ENCODE measurements at regions not wholly inside any gene's neighbourhood (a gene's known extent, or its start where the extent isn't known, plus 50 kb on each side); places are given as distances from the start of the nearest gene placed in this dataset.

DNA sequence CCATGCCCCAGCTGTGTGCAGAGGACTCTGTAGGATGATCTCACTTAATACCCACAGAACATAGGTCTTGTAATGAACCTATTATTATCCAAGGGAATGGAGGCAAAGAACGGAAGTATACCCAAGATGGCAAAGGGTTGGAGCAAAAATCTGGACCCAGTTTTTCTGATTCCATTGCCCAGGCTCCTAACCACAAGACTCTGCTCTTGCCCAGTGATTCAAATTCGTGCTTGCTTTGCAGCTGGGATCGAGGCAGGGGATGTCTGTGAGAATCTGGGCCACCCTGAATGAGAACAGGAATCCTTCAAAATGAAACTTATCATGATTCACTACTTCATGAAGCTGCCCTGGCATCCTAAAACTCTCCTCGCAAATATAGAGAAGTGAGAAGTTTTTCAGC is 97.5 kb upstream of the KCNJ6 start:
- in situ Hi-C loops (cut with MboI; ENCODE audit: low sequenced_read_pairs in 4 of 4), result no loop called here
- Histone ChIP-seq H3K36me3 (no peaks in the 10 kb centered on the region), H3K27ac (no peak overlapping the region), H3K4me1 (no peaks in the 10 kb centered on the region), H3K27me3 (no peaks in the 10 kb centered on the region), H3K4me3 (no peak overlapping the region), H3K9me3 (no peaks in the 10 kb centered on the region)
- ATAC-seq (no peak), DNase-seq (no peak)
- TF ChIP-seq POLR2A (IDR thresholded peaks at IDR 0.05) (no peak), CTCF (IDR thresholded peaks at IDR 0.05 in 4 of 5, conservative IDR thresholded peaks at IDR 0.05 in 1 of 5) (no peak)
- intact Hi-C loops (cut with DNase I; ENCODE audit: low total_unique reads), result no loop called here

GRCh38 chr21:38014298-38014697 is 98.0 kb upstream of the KCNJ6 start:
- H3K27ac ChIP-seq, result no peak overlapping the region
- H3K4me1 ChIP-seq, result no peaks in the 10 kb centered on the region
- DNase-seq (no peak), ATAC-seq (no peak)
- no peak for TF ChIP-seq CTCF (IDR thresholded peaks at IDR 0.05 in 4 of 5, conservative IDR thresholded peaks at IDR 0.05 in 1 of 5)
- TF ChIP-seq POLR2A (IDR thresholded peaks at IDR 0.05), result no peak
- no peaks in the 10 kb centered on the region for H3K9me3 ChIP-seq
- in situ Hi-C loops (cut with MboI; ENCODE audit: low sequenced_read_pairs in 4 of 4), result no loop called here
- intact Hi-C loops (cut with DNase I; ENCODE audit: low total_unique reads), result no loop called here
- no peaks in the 10 kb centered on the region for H3K27me3 ChIP-seq
- H3K4me3 ChIP-seq, result no peak overlapping the region
- no peaks in the 10 kb centered on the region for H3K36me3 ChIP-seq

GRCh38 chr21:38027901-38028498 is 111.7 kb upstream of the KCNJ6 start:
- no peak for DNase-seq
- no peaks in the 10 kb centered on the region for H3K9me3 ChIP-seq
- H3K27ac ChIP-seq, result no peak overlapping the region
- intact Hi-C loops (cut with DNase I; ENCODE audit: low total_unique reads), result no loop called here
- in situ Hi-C loops (cut with MboI; ENCODE audit: low sequenced_read_pairs in 4 of 4), result no loop called here
- TF ChIP-seq CTCF (IDR thresholded peaks at IDR 0.05 in 4 of 5, conservative IDR thresholded peaks at IDR 0.05 in 1 of 5), result no peak
- TF ChIP-seq POLR2A (IDR thresholded peaks at IDR 0.05), result no peak
- no peaks in the 10 kb centered on the region for H3K27me3 ChIP-seq
- no peak overlapping the region for H3K4me3 ChIP-seq
- no peaks in the 10 kb centered on the region for H3K36me3 ChIP-seq
- ATAC-seq, result no peak
- H3K4me1 ChIP-seq, result no peaks in the 10 kb centered on the region

GRCh38 chr21:38032082-38032801 is 116.0 kb upstream of the KCNJ6 start:
- ATAC-seq, result no peak

More at GRCh38 chr21:38032082-38032801, 116.0 kb upstream of the KCNJ6 start:
- H3K4me3 ChIP-seq, result no peak overlapping the region
- DNase-seq, result no peak
- peaks cover 0 to 3% (median 0%) of the 10 kb centered on the region in 3 donors for H3K27me3 ChIP-seq
- H3K27ac ChIP-seq, result no peak overlapping the region
- no peak for TF ChIP-seq POLR2A (IDR thresholded peaks at IDR 0.05)
- no peak for TF ChIP-seq CTCF (IDR thresholded peaks at IDR 0.05 in 4 of 5, conservative IDR thresholded peaks at IDR 0.05 in 1 of 5)
- H3K4me1 ChIP-seq, result no peaks in the 10 kb centered on the region
- no peaks in the 10 kb centered on the region for H3K9me3 ChIP-seq
- in situ Hi-C loops (cut with MboI; ENCODE audit: low sequenced_read_pairs in 4 of 4) (no loop called here), intact Hi-C loops (cut with DNase I; ENCODE audit: low total_unique reads) (no loop called here)
- no peaks in the 10 kb centered on the region for H3K36me3 ChIP-seq

All from gastrocnemius medialis (tissue), 4 donors.